GM12874 (cell line): ENCODE measurements at regions not wholly inside any gene's neighbourhood (a gene's known extent, or its start where the extent isn't known, plus 50 kb on each side); places are given as distances from the start of the nearest gene placed in this dataset.

Experiments
- CTCF ChIP-seq: IDR thresholded peaks from 2 replicates; pipeline ENCODE4 v1.5.1; 2011; ENCODE audit warnings: low read depth, mild to moderate bottlenecking, control low read depth, low read length, moderate library complexity; ENCODE audit not compliant: insufficient read depth

GRCh38 chr4:27861802-27862201 lies 1001.2 kb downstream of the STIM2 start:
- TF ChIP-seq CTCF, result no peak

GRCh38 chr4:27873596-27873995 lies 1013.0 kb downstream of the STIM2 start:
- no peak for TF ChIP-seq CTCF

- TF ChIP-seq CTCF, result no peak
Measured at GRCh38 chr4:27881705-27882104, 1021.1 kb downstream of the STIM2 start.

- TF ChIP-seq CTCF, result no peak
Measured at GRCh38 chr4:27886120-27886519, 1025.5 kb downstream of the STIM2 start.

GRCh38 chr4:27887646-27888045 lies 1027.0 kb downstream of the STIM2 start:
- TF ChIP-seq CTCF, result no peak

- TF ChIP-seq CTCF, result no peak
Measured at GRCh38 chr4:27888505-27888904, 1027.9 kb downstream of the STIM2 start.

- TF ChIP-seq CTCF, result no peak
Measured at GRCh38 chr4:27894951-27895350, 1034.3 kb downstream of the STIM2 start.

- TF ChIP-seq CTCF, result no peak
Measured at GRCh38 chr4:27908356-27908755, 1047.7 kb downstream of the STIM2 start.
